ENCODE measurements at regions not wholly inside any gene's neighbourhood (a gene's known extent, or its start where the extent isn't known, plus 50 kb on each side); places are given as distances from the start of the nearest gene placed in this dataset.
"Not testable (repeated sequence)": the region's sequence is repeated elsewhere in the genome, so short reads cannot be mapped to it uniquely, and the experiment has no call there.

DNA sequence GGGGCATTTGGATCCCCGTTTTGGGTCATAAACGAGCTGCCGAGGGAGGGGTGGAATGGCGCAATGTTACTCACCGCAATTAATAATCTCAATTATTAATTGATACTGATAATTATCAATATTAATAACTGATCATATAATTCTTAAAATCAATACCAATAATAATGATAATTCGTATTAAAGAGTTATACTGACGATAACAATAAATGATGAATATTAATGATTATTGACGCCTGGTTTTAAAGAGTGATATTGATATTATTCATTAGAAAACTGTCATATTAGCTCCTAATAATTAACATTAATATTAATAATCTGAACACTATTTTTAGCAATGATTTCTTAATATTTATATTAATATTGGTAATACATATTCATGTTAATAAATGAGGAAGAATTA is 92.4 kb downstream of the OTOP1 start:
- not testable (repeated sequence) for H3K36me3 ChIP-seq (ENCODE audit: control insufficient read depth in 1 of 2, insufficient read depth in 2 of 2, low read length in 2 of 2); H3K27ac ChIP-seq (ENCODE audit: low read length); H3K4me1 ChIP-seq (ENCODE audit: control insufficient read depth in 1 of 2, insufficient read depth in 2 of 2, low read length in 2 of 2); H3K27me3 ChIP-seq (ENCODE audit: low read depth, low read length); H3K4me3 ChIP-seq (ENCODE audit: low read depth in 1 of 2, low read length in 2 of 2); H3K9me3 ChIP-seq (ENCODE audit: control insufficient read depth in 1 of 2, low read length in 2 of 2)

- not testable (repeated sequence) for H3K27me3 ChIP-seq (ENCODE audit: low read depth, low read length); H3K9me3 ChIP-seq (ENCODE audit: control insufficient read depth in 1 of 2, low read length in 2 of 2); H3K27ac ChIP-seq (ENCODE audit: low read length); H3K4me1 ChIP-seq (ENCODE audit: control insufficient read depth in 1 of 2, insufficient read depth in 2 of 2, low read length in 2 of 2); H3K36me3 ChIP-seq (ENCODE audit: control insufficient read depth in 1 of 2, insufficient read depth in 2 of 2, low read length in 2 of 2); H3K4me3 ChIP-seq (ENCODE audit: low read depth in 1 of 2, low read length in 2 of 2)
Observed at GRCh38 chr4:4136621-4137020, 90.1 kb downstream of the OTOP1 start.

Measured in muscle layer of duodenum (tissue), 2 donors.